Esophagus (tissue), 2 donors: ENCODE measurements at regions not wholly inside any gene's neighbourhood (a gene's known extent, or its start where the extent isn't known, plus 50 kb on each side); places are given as distances from the start of the nearest gene placed in this dataset.

ENCODE experiments used
- H3K27ac ChIP-seq, 2 donors: one replicate each; pipeline ENCODE4 v1.5.1; 2013; ENCODE audit warnings: low read depth in 2 of 2, mild to moderate bottlenecking in 2 of 2, inconsistent platforms in 1 of 2, low read length in 1 of 2, moderate library complexity in 1 of 2
- H3K27me3 ChIP-seq, 2 donors: one replicate each; pipeline ENCODE4 v1.6.1; 2013; ENCODE audit warnings: low read length in 2 of 2, control low read depth in 1 of 2, mild to moderate bottlenecking in 1 of 2; ENCODE audit not compliant: insufficient read depth in 2 of 2, control insufficient read depth in 1 of 2
- H3K36me3 ChIP-seq, 2 donors: one replicate each; pipeline ENCODE4 v1.6.1; 2013; ENCODE audit warnings: low read length in 1 of 2; ENCODE audit not compliant: control insufficient read depth in 2 of 2, insufficient read depth in 2 of 2
- H3K4me1 ChIP-seq, 2 donors: one replicate each; pipeline ENCODE4 v1.6.1; 2013; ENCODE audit warnings: low read length in 1 of 2; ENCODE audit not compliant: control insufficient read depth in 2 of 2, insufficient read depth in 2 of 2
- H3K4me3 ChIP-seq, 2 donors: one replicate each; pipeline ENCODE4 v1.5.1; 2013; ENCODE audit warnings: low read length in 2 of 2, mild to moderate bottlenecking in 2 of 2, low read depth in 1 of 2, moderate library complexity in 1 of 2
- H3K9me3 ChIP-seq, 2 donors: one replicate each; pipeline ENCODE4 v1.6.1; 2013; ENCODE audit warnings: mild to moderate bottlenecking in 2 of 2, low read depth in 1 of 2, low read length in 1 of 2, moderate library complexity in 1 of 2; ENCODE audit not compliant: control insufficient read depth in 2 of 2, insufficient read depth in 1 of 2
- WGBS, 2 donors: extraction: QIAGEN DNeasy Blood & Tissue Kit; methylation state at CpG; one replicate each; pipeline ENCODE4 v1.1.7; 2013; 5-methylcytosine and 5-hydroxymethylcytosine counted together
- donor health status: healthy with polysubstance abuse.
- donor health status: Bipolar disorder and iron deficiency.

DNA sequence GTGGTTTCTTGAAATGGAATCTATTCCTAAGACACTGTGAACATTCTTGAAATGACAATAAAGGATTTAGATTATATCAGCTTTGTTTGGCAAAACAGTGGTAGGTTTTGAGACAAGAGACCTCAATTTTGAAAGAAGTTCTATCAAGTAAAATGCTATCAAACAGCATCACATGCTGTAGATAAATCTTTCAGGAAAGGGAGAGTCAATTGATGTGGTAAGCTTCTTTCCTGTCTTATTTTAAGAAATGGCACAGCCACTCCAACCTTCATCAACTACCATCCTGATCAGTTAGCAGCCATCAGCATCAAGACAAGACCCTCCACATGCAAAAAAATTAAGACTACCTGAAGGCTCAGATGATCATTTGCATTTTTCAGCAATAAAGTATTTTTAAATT lies 495.4 kb downstream of the TRIB2 start:
- Histone ChIP-seq H3K27me3 (no peaks in the 10 kb centered on the region), H3K4me3 (no peak overlapping the region), H3K9me3 (peaks cover 0 to 4% of the 10 kb centered on the region in 2 donors), H3K27ac (no peak overlapping the region), H3K4me1 (no peaks in the 10 kb centered on the region), H3K36me3 (no peaks in the 10 kb centered on the region)

DNA sequence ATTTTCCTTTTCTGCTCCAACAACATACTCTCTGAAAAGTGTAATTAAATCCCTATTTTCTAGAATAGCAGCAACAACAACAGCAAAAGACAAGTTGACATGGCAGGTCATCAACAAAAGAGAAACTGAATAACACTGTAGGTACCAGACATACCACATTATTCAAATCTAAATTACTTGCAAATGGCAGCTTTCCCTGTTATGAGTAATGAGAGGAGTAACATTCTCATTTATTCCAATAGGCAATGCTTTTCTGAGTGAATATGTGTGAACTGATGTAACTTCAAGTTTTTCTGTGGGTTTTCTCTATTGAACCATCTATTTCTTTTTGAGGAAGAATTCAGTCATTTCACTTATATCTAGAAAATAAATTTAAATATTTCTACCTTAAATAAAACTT lies 501.5 kb downstream of the TRIB2 start:
- Histone ChIP-seq H3K4me1 (no peaks in the 10 kb centered on the region), H3K9me3 (peaks cover 0 to under 1% of the 10 kb centered on the region in 2 donors), H3K36me3 (no peaks in the 10 kb centered on the region)

DNA sequence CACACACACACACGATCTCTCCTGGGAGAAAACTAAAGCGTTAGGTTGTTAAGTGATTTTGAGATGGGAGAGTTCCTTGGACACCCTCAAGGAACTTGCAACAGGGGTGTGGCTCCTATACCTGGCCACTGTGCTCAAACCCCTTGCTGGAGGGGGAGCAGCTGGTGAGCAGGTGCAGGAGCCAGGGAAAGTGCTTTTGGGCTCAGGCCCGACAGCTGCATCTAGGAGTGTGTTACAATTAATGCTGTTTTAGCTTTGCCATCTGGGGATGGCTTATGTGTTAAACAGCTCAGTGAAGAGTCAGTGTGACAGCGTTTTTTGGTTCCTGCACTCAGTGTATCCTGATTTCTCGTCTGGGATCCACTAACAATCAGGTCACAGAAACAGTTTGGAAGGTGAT lies 510.8 kb downstream of the TRIB2 start:
- H3K36me3 ChIP-seq: no peaks in the 10 kb centered on the region

More for the DNA sequence above, 501.5 kb downstream of the TRIB2 start:
- Histone ChIP-seq H3K27ac (no peak overlapping the region), H3K4me3 (no peak overlapping the region), H3K27me3 (no peaks in the 10 kb centered on the region)

DNA sequence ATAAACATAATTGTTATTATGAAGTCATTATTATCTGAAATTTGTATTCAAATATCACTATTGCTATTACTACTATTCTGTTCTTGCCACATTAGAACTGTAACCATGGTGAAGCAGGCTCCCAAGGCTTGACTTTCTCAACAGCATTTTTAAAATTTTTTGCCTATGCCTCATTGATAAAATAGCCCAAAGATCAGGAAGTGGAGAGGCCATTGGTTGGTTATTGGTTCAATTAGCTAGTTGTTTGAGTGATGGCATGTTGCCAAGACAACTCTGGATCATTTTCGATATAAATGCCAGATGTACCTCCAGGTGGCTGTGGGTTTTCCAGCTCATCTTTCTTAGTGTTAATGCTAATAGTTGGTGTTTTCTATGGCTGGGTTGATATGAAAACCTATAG lies 513.5 kb downstream of the TRIB2 start:
- no peaks in the 10 kb centered on the region for H3K27me3 ChIP-seq
- H3K4me3 ChIP-seq: no peak overlapping the region
- H3K36me3 ChIP-seq: no peaks in the 10 kb centered on the region
- no peak overlapping the region for H3K27ac ChIP-seq
- no peaks in the 10 kb centered on the region for H3K4me1 ChIP-seq
- no peaks in the 10 kb centered on the region for H3K9me3 ChIP-seq
- 68 to 83% methylated on average over 1 of the region's 1 CpG for WGBS, 2 donors

More for the DNA sequence above, 510.8 kb downstream of the TRIB2 start:
- Histone ChIP-seq H3K27me3 (no peaks in the 10 kb centered on the region), H3K4me1 (no peaks in the 10 kb centered on the region), H3K27ac (no peak overlapping the region), H3K9me3 (no peaks in the 10 kb centered on the region), H3K4me3 (no peak overlapping the region)
- 58 to 65% methylated on average over 5 of the region's 5 CpGs for WGBS, 2 donors

DNA sequence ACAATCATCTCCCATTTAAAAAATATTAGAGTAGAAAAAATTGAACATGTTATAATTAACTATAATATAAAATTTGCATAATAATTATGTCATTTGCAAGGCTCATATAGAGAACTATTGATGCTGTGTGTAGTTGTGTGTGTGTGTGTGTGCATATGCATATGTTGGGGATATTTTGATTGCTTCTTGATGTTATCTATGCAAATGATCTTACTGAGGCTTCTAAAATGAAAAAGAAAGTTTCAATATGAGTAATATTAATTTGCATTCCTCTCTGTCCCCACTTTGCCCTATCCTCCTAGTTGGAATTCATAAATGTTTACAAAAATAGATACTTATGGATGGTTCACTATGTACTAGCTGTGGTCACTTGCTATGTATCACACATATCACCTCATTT lies 523.3 kb downstream of the TRIB2 start:
- H3K4me3 ChIP-seq: no peak overlapping the region
- H3K27ac ChIP-seq: no peak overlapping the region
- no peaks in the 10 kb centered on the region for H3K4me1 ChIP-seq
- H3K36me3 ChIP-seq: no peaks in the 10 kb centered on the region
- no peaks in the 10 kb centered on the region for H3K27me3 ChIP-seq
- no peaks in the 10 kb centered on the region for H3K9me3 ChIP-seq

DNA sequence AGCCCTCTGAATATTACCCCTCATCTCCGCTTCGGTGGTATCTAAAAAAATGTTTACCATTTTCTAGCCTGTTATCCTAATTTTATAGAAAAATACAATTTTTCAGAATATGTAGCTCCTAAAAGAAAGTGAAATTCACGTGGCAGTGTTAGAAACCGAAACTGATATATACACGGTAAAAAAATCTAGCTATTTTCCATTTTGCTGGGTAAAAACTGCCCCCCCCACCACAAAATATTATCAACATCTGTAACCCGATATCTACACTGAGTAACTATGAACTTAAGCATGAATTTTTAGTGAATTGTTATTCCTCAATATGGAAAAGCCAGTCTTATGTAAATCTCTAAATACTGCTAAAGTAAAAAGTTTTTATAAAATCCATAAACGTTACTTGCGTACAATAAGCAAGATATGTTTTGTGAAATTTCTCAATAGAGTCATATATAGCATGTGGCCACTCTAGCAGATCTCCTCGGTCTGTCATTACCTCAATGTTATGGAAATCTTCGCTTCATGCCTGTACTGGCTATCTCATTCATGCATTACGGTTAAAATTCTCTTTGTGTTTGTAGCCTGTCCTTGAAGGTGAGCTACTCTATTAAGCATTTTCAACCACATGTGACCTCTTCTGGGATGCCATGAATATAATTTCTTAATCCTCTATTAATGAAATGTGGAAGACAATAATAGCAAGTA lies 524.2 kb downstream of the TRIB2 start:
- Histone ChIP-seq H3K27ac (no peak overlapping the region), H3K4me3 (no peak overlapping the region), H3K4me1 (no peaks in the 10 kb centered on the region), H3K27me3 (no peaks in the 10 kb centered on the region), H3K9me3 (no peaks in the 10 kb centered on the region), H3K36me3 (no peaks in the 10 kb centered on the region)
- 73 to 87% methylated on average over 11 of the region's 11 CpGs for WGBS, 2 donors

DNA sequence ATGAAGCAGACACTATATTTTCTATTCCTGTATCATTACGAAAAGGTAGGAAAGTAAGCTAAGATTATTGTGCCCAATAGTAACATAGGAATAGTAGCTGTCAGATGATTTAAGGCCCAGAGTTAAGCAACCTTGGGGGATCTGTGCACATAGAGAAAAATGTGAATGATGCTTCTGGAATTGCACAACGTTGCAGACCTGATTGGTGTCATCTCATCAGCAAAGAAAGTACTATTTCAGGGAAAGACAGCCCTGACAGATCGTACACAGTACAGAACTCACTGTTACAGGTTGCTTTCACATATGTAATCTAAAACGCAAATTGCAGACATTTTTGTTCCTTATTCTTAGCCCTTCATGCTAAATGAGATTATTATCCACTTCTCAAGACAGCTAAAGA lies 535.9 kb downstream of the TRIB2 start:
- Histone ChIP-seq H3K4me3 (no peak overlapping the region), H3K27me3 (no peaks in the 10 kb centered on the region), H3K36me3 (no peaks in the 10 kb centered on the region), H3K4me1 (no peaks in the 10 kb centered on the region), H3K27ac (no peak overlapping the region), H3K9me3 (no peaks in the 10 kb centered on the region)
- WGBS, 2 donors: 65 to 67% methylated on average over 4 of the region's 4 CpGs

DNA sequence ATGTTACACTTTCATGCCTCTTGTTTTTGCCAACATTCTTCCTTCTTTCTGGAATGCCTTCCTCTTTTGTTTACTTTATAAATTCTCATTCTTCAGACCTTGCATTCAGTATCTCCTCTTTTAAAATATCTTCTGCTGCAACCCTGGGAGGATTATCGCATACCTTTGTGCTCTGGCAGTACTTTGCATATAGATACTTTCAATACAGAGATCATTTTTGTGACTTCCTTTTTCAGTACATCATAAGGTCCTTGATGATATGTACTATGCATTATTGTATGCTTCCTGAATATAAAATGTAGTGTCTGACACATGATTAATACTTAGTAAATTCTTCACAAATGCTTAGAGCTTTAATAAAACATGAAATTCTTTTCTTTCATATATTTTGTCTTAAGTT lies 538.7 kb downstream of the TRIB2 start:
- no peaks in the 10 kb centered on the region for H3K9me3 ChIP-seq
- H3K4me1 ChIP-seq: no peaks in the 10 kb centered on the region
- H3K4me3 ChIP-seq: no peak overlapping the region
- no peaks in the 10 kb centered on the region for H3K36me3 ChIP-seq
- H3K27me3 ChIP-seq: no peaks in the 10 kb centered on the region
- 71 to 76% methylated on average over 1 of the region's 1 CpG for WGBS, 2 donors
- no peak overlapping the region for H3K27ac ChIP-seq

DNA sequence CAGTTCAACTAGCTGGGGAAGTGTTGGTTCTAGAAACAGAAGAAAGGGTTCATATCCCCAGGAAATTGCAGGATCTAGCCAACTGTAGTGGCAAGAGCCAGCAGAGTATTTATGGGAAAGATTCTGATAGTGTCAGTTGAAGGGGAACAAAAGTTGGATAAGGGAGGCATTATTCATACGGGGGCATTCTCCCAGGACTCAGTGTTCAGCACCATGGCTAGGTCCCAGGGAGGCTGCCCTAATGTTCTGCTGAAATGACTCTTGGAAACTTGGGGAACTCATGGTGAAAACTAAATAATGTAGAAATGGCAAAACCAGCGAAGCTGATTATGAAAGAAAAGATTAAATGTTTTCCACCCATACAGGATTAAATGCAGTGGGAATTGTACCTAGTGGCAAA lies 543.7 kb downstream of the TRIB2 start:
- H3K27me3 ChIP-seq: no peaks in the 10 kb centered on the region
- no peak overlapping the region for H3K4me3 ChIP-seq
- H3K9me3 ChIP-seq: no peaks in the 10 kb centered on the region
- no peaks in the 10 kb centered on the region for H3K4me1 ChIP-seq
- no peaks in the 10 kb centered on the region for H3K36me3 ChIP-seq
- WGBS, 2 donors: 23 to 32% methylated on average over 2 of the region's 2 CpGs
- no peak overlapping the region for H3K27ac ChIP-seq

DNA sequence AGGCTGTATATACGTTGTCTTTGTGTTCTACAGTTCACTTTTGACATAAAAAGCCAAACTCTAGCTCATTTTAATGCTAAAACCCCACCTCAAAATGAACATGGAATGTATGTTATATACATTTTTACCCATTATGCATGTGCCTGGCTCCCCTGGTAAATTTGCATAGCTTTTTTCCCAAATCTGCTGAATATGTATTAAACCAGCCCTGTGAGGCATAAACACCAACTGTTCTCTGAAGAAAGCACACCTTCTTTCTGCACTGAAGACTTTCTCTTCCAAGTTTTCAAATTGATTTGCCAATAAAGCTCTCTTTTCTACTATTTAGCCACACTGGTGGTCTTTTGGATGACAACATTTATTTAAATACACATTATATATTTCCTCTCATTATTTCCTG lies 549.4 kb downstream of the TRIB2 start:
- 43 to 49% methylated on average over 1 of the region's 1 CpG for WGBS, 2 donors

More for the DNA sequence above, 549.4 kb downstream of the TRIB2 start:
- Histone ChIP-seq H3K27me3 (no peaks in the 10 kb centered on the region), H3K4me3 (no peak overlapping the region), H3K4me1 (no peaks in the 10 kb centered on the region), H3K36me3 (no peaks in the 10 kb centered on the region), H3K27ac (no peak overlapping the region), H3K9me3 (no peaks in the 10 kb centered on the region)
